Spleen (tissue), 7 donors: ENCODE measurements at regions not wholly inside any gene's neighbourhood (a gene's known extent, or its start where the extent isn't known, plus 50 kb on each side); places are given as distances from the start of the nearest gene placed in this dataset.

Experiments used
- CTCF ChIP-seq, 11 experiments: fragments of 200-600 bp in 7 of 11; fragments of 450-650 bp in 4 of 11; sonication (generic) in 4 of 11; IDR thresholded peaks in 8 of 11; conservative IDR thresholded peaks in 3 of 11; 1 replicate in 7 of 11; 2 replicates in 4 of 11; pipeline versions ENCODE4 v1.4.0 to v1.8.0; 2016 to 2021; ENCODE audit warnings: antibody characterized with exemption in 11 of 11, inconsistent platforms in 4 of 11, mild to moderate bottlenecking in 1 of 11
- POLR2AphosphoS5 ChIP-seq, 3 donors: sonication (generic); formaldehyde crosslinking; IDR thresholded peaks; one replicate each; pipeline ENCODE4 v1.5.1; 2017; ENCODE audit warnings: antibody characterized with exemption in 3 of 3
- donor health status: DM: no; HTN: no; CAD: no; lungs with moderate emphysema.
- donor health status: DM: no; HTN: no; CAD: no.
- donor health status: DM: no; HTN: no; CAD: no.

GRCh38 chr2:67528320-67528719, 131.2 kb downstream of the ETAA1 start:
- TF ChIP-seq CTCF (IDR thresholded peaks at IDR 0.05 in 8 of 11, conservative IDR thresholded peaks at IDR 0.05 in 3 of 11) (no peak), POLR2AphosphoS5 (IDR thresholded peaks at IDR 0.05) (no peak)
